Naive B cell (primary cell): ENCODE measurements at regions not wholly inside any gene's neighbourhood (a gene's known extent, or its start where the extent isn't known, plus 50 kb on each side); places are given as distances from the start of the nearest gene placed in this dataset.

Experiments
- ATAC-seq, 2 donors: fragments of 150-1000 bp; cut with Tn5 transposase; 2 replicates each; pipeline ENCODE4 v1.10.0; 2021; ENCODE audit warnings: low read depth in 2 of 2, mild to moderate bottlenecking in 2 of 2, moderate library complexity in 2 of 2
- DNase-seq: peaks from one replicate; pipeline ENCODE4 v3.0.0; 2022
- H3K27ac Mint-ChIP-seq, 6 donors: one replicate each; pipeline ENCODE4 v1.8.0; 2020 to 2022; ENCODE audit warnings: mild to moderate bottlenecking in 6 of 6, mixed read lengths in 6 of 6, moderate library complexity in 5 of 6, inconsistent platforms in 2 of 6
- H3K27me3 Mint-ChIP-seq, 3 donors: one replicate each; pipeline ENCODE4 v1.8.0; 2021 to 2022; ENCODE audit warnings: mixed read lengths in 3 of 3, mild to moderate bottlenecking in 1 of 3
- H3K36me3 Mint-ChIP-seq, 2 donors: one replicate each; pipeline ENCODE4 v1.8.0; 2020 to 2022; ENCODE audit warnings: mixed read lengths in 2 of 2, inconsistent platforms in 1 of 2, mild to moderate bottlenecking in 1 of 2
- H3K4me1 Mint-ChIP-seq, 3 donors: one replicate each; pipeline ENCODE4 v1.8.0; 2020 to 2022; ENCODE audit warnings: mixed read lengths in 3 of 3, inconsistent platforms in 1 of 3, mild to moderate bottlenecking in 1 of 3, moderate library complexity in 1 of 3
- H3K4me3 Mint-ChIP-seq, 8 donors: one replicate each; pipeline ENCODE4 v1.8.0; 2020 to 2022; ENCODE audit warnings: mild to moderate bottlenecking in 8 of 8, mixed read lengths in 8 of 8, moderate library complexity in 8 of 8, inconsistent platforms in 2 of 8
- H3K9me3 Mint-ChIP-seq, 7 donors: one replicate each; pipeline ENCODE4 v1.8.0; 2020 to 2022; ENCODE audit warnings: mixed read lengths in 7 of 7, mild to moderate bottlenecking in 5 of 7, inconsistent platforms in 2 of 7, moderate library complexity in 1 of 7

GRCh38 chr21:34192646-34193285 lies 119.4 kb downstream of the MRPS6 start:
- no peak overlapping the region for H3K4me3 Mint-ChIP-seq
- no peak for DNase-seq
- H3K4me1 Mint-ChIP-seq = peaks cover 0 to 7% (median 0%) of the 10 kb centered on the region in 3 donors
- H3K36me3 Mint-ChIP-seq = peaks cover 5 to 25% of the 10 kb centered on the region in 2 donors
- peaks cover 14 to 42% (median 24%) of the 10 kb centered on the region in 7 donors for H3K9me3 Mint-ChIP-seq
- ATAC-seq = no peak
- H3K27me3 Mint-ChIP-seq = no peaks in the 10 kb centered on the region
- H3K27ac Mint-ChIP-seq = no peak overlapping the region

- Mint-ChIP-seq H3K27ac (no peak overlapping the region), H3K4me1 (peaks cover 0 to 3% (median under 1%) of the 10 kb centered on the region in 3 donors), H3K9me3 (peaks cover 5 to 18% (median 10%) of the 10 kb centered on the region in 7 donors), H3K4me3 (no peak overlapping the region), H3K36me3 (peaks cover 5 to 14% of the 10 kb centered on the region in 2 donors), H3K27me3 (no peaks in the 10 kb centered on the region)
- ATAC-seq (no peak), DNase-seq (no peak)
These were observed 122.0 kb downstream of the MRPS6 start for GRCh38 chr21:34195335-34195734.

GRCh38 chr21:34196996-34197395 lies 123.6 kb downstream of the MRPS6 start:
- DNase-seq (no peak), ATAC-seq (no peak)
- Mint-ChIP-seq H3K4me3 (no peak overlapping the region), H3K27me3 (peaks cover 7 to 10% (median 9%) of the 10 kb centered on the region in 3 donors), H3K36me3 (no peaks in the 10 kb centered on the region), H3K27ac (no peak overlapping the region), H3K4me1 (peaks cover 8 to 17% (median 13%) of the 10 kb centered on the region in 3 donors), H3K9me3 (peaks cover 0 to 6% (median 2%) of the 10 kb centered on the region in 7 donors)

- peaks cover 0 to 6% (median 2%) of the 10 kb centered on the region in 7 donors for H3K9me3 Mint-ChIP-seq
- DNase-seq = no peak
- H3K36me3 Mint-ChIP-seq = no peaks in the 10 kb centered on the region
- no peak overlapping the region for H3K27ac Mint-ChIP-seq
- ATAC-seq = no peak
- H3K4me1 Mint-ChIP-seq = peaks cover 14 to 22% (median 19%) of the 10 kb centered on the region in 3 donors
- H3K27me3 Mint-ChIP-seq = peaks cover 11 to 15% (median 14%) of the 10 kb centered on the region in 3 donors
- no peak overlapping the region for H3K4me3 Mint-ChIP-seq
These were observed 124.2 kb downstream of the MRPS6 start for GRCh38 chr21:34197561-34197960.

- Mint-ChIP-seq H3K27me3 (peaks cover 20 to 23% (median 22%) of the 10 kb centered on the region in 3 donors), H3K27ac (peak overlapping the region in 1 of 6 donors; percentile 39), H3K36me3 (no peaks in the 10 kb centered on the region), H3K4me1 (peaks cover 20 to 29% (median 26%) of the 10 kb centered on the region in 3 donors), H3K9me3 (peaks cover 0 to 5% (median 2%) of the 10 kb centered on the region in 7 donors), H3K4me3 (no peak overlapping the region)
- no peak for ATAC-seq
- DNase-seq = no peak
These were observed 125.1 kb downstream of the MRPS6 start for GRCh38 chr21:34198231-34199120.

GRCh38 chr21:34199121-34199910 lies 125.9 kb downstream of the MRPS6 start:
- Mint-ChIP-seq H3K36me3 (no peaks in the 10 kb centered on the region), H3K9me3 (no peaks in the 10 kb centered on the region), H3K4me1 (peaks cover 20 to 29% (median 26%) of the 10 kb centered on the region in 3 donors), H3K27me3 (peaks cover 21 to 30% (median 22%) of the 10 kb centered on the region in 3 donors), H3K4me3 (no peak overlapping the region), H3K27ac (peak overlapping the region in 1 of 6 donors; percentile 39)
- ATAC-seq = no peak
- DNase-seq = no peak

GRCh38 chr21:34200288-34200905 lies 127.0 kb downstream of the MRPS6 start:
- no peak overlapping the region for H3K27ac Mint-ChIP-seq
- DNase-seq (no peak), ATAC-seq (no peak)
- no peaks in the 10 kb centered on the region for H3K36me3 Mint-ChIP-seq
- peaks cover 21 to 30% (median 22%) of the 10 kb centered on the region in 3 donors for H3K27me3 Mint-ChIP-seq
- H3K4me1 Mint-ChIP-seq = peaks cover 20 to 29% (median 26%) of the 10 kb centered on the region in 3 donors
- H3K9me3 Mint-ChIP-seq = no peaks in the 10 kb centered on the region
- peak overlapping the region in 5 of 8 donors; percentile 49 to 90 (median 61) for H3K4me3 Mint-ChIP-seq

- H3K27me3 Mint-ChIP-seq = peaks cover 21 to 30% (median 26%) of the 10 kb centered on the region in 3 donors
- no peaks in the 10 kb centered on the region for H3K9me3 Mint-ChIP-seq
- H3K27ac Mint-ChIP-seq = peak overlapping the region in 2 of 6 donors; percentile 17 to 42
- ATAC-seq (peak; percentile 30 to 62), DNase-seq (peak; percentile 6)
- H3K4me3 Mint-ChIP-seq = peak overlapping the region; percentile 31 to 90 (median 76)
- no peaks in the 10 kb centered on the region for H3K36me3 Mint-ChIP-seq
- peaks cover 20 to 29% (median 26%) of the 10 kb centered on the region in 3 donors for H3K4me1 Mint-ChIP-seq
These were observed 127.6 kb downstream of the MRPS6 start for GRCh38 chr21:34201001-34201400.

GRCh38 chr21:34201481-34201858 lies 128.1 kb downstream of the MRPS6 start:
- H3K27me3 Mint-ChIP-seq = peaks cover 21 to 30% (median 27%) of the 10 kb centered on the region in 3 donors
- no peaks in the 10 kb centered on the region for H3K36me3 Mint-ChIP-seq
- H3K4me1 Mint-ChIP-seq = peaks cover 20 to 29% (median 26%) of the 10 kb centered on the region in 3 donors
- peak overlapping the region in 2 of 6 donors; percentile 17 to 91 for H3K27ac Mint-ChIP-seq
- H3K4me3 Mint-ChIP-seq = peak overlapping the region; percentile 57 to 90 (median 76)
- DNase-seq (no peak), ATAC-seq (peak; percentile 9 to 18)
- H3K9me3 Mint-ChIP-seq = no peaks in the 10 kb centered on the region

GRCh38 chr21:34202553-34203372 lies 129.4 kb downstream of the MRPS6 start:
- Mint-ChIP-seq H3K27me3 (peaks cover 21 to 30% (median 27%) of the 10 kb centered on the region in 3 donors), H3K9me3 (no peaks in the 10 kb centered on the region), H3K4me1 (peaks cover 20 to 29% (median 26%) of the 10 kb centered on the region in 3 donors), H3K36me3 (no peaks in the 10 kb centered on the region), H3K4me3 (peak overlapping the region; percentile 41 to 90 (median 74)), H3K27ac (peak overlapping the region in 2 of 6 donors; percentile 12 to 69)
- DNase-seq (no peak), ATAC-seq (no peak)

- DNase-seq = no peak
- Mint-ChIP-seq H3K4me1 (peaks cover 20 to 29% (median 26%) of the 10 kb centered on the region in 3 donors), H3K36me3 (no peaks in the 10 kb centered on the region), H3K27ac (no peak overlapping the region), H3K4me3 (peak overlapping the region in 2 of 8 donors; percentile 4 to 53), H3K9me3 (peaks cover 0 to 2% (median 0%) of the 10 kb centered on the region in 7 donors), H3K27me3 (peaks cover 21 to 30% (median 27%) of the 10 kb centered on the region in 3 donors)
- ATAC-seq = no peak
These were observed 130.6 kb downstream of the MRPS6 start for GRCh38 chr21:34203851-34204420.
